OCI-LY3 (cell line): ENCODE measurements at regions not wholly inside any gene's neighbourhood (a gene's known extent, or its start where the extent isn't known, plus 50 kb on each side); places are given as distances from the start of the nearest gene placed in this dataset.

Experiments used
- H2AFZ ChIP-seq: fragments of 200-600, 300-600 bp; shearing (Covaris generic); 2 replicates; pipeline ENCODE4 v1.6.0; 2014; ENCODE audit warnings: antibody characterized with exemption, low read depth, low read length
- H3K27ac ChIP-seq: fragments of 200-600, 300-600 bp; sonication (generic); 2 replicates; pipeline ENCODE4 v1.5.1; 2014; ENCODE audit warnings: mild to moderate bottlenecking, low read length, moderate library complexity, mixed read lengths
- H3K27me3 ChIP-seq: fragments of 200-600, 300-600 bp; sonication (generic); 2 replicates; pipeline ENCODE4 v1.6.1; 2014; ENCODE audit warnings: low read depth, low read length, mixed read lengths
- H3K36me3 ChIP-seq: fragments of 200-600, 300-600 bp; sonication (generic); replicated peaks from 2 replicates; pipeline ENCODE3; 2014; ENCODE audit warnings: low read depth, low read length, mixed read lengths
- H3K4me1 ChIP-seq: fragments of 300-600, 200-600 bp; sonication (generic); 2 replicates; pipeline ENCODE4 v1.6.1; 2014; ENCODE audit warnings: low read length, mixed read lengths
- H3K4me2 ChIP-seq: fragments of 200-600, 300-600 bp; sonication (generic); 2 replicates; pipeline ENCODE4 v1.6.1; 2014; ENCODE audit warnings: low read length, mixed read lengths
- H3K4me3 ChIP-seq: fragments of 300-600, 200-600 bp; sonication (generic); 2 replicates; pipeline ENCODE4 v1.5.1; 2014; ENCODE audit warnings: antibody characterized with exemption, mild to moderate bottlenecking, low read length, moderate library complexity
- H3K79me2 ChIP-seq: fragments of 300-600, 200-600 bp; shearing (Covaris generic); 2 replicates; pipeline ENCODE4 v1.6.1; 2014; ENCODE audit warnings: mild to moderate bottlenecking, low read length, mixed read lengths
- H3K9ac ChIP-seq: fragments of 300-600, 200-600 bp; shearing (Covaris generic); 2 replicates; pipeline ENCODE4 v1.6.0; 2014; ENCODE audit warnings: mild to moderate bottlenecking, low read length, moderate library complexity
- H3K9me3 ChIP-seq: fragments of 200-600, 300-600 bp; shearing (Covaris generic); 2 replicates; pipeline ENCODE4 v1.6.1; 2014; ENCODE audit warnings: low read length, mixed read lengths; ENCODE audit not compliant: insufficient read depth
- H4K20me1 ChIP-seq: fragments of 200-600, 300-600 bp; sonication (generic); 2 replicates; pipeline ENCODE4 v1.6.1; 2016; ENCODE audit warnings: low read length, mixed read lengths; ENCODE audit not compliant: insufficient read depth
- CTCF ChIP-seq: fragments of 200-600, 300-600 bp; sonication (generic); IDR thresholded peaks from 2 replicates; pipeline ENCODE4 v1.5.1; 2014; ENCODE audit warnings: antibody characterized with exemption, low read length, low read depth
- EZH2phosphoT487 ChIP-seq: fragments of 200-600 bp; shearing (Covaris generic); IDR thresholded peaks from 2 replicates; pipeline ENCODE4 v1.6.1; 2018; ENCODE audit warnings: antibody characterized with exemption, mixed run types, low read depth

GRCh38 chr5:174655351-174655750, 69.0 kb upstream of the MSX2 start:
- Histone ChIP-seq H3K27me3 (peaks cover 11% of the 10 kb centered on the region; the same call in 1 of the 2 replicates), H3K36me3 (no peaks in the 10 kb centered on the region), H2AFZ (no peak overlapping the region), H3K9me3 (no peaks in the 10 kb centered on the region), H3K4me1 (no peaks in the 10 kb centered on the region), H3K79me2 (no peaks in the 10 kb centered on the region), H4K20me1 (no peaks in the 10 kb centered on the region), H3K27ac (no peak overlapping the region), H3K4me3 (no peak overlapping the region), H3K9ac (no peak overlapping the region), H3K4me2 (no peak overlapping the region)
- TF ChIP-seq CTCF (no peak), EZH2phosphoT487 (no peak)

DNA sequence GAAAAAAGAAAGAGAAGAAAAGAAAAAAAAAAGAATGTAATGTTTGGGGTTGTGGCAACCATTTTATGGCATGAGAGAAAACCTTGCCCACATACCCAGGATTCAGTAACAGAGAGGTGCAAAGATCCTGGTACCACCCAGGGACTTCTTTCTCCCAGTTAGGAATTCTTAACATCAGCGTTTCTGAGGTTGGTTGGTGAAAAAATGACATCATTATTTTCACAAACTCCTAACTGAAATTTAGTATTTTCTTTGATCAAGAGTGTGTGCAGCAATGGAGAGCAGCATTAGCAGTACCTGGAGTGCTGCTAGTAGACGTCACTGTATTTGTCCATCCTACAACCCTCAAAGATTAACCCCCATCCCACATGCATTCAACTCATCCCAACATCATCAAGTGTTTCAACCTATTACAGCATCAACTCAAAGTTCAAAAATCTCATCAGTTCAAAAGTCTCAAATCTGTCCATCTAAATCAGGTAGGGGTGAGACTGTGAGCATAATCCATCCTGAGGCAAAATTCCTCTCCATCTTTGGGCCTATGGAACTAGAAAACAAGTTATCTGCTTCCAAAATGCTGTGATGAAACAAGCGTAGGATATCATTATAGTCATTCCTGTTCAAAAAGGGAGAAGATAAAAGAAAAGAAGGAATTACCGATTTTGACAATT, 60.1 kb upstream of the MSX2 start:
- Histone ChIP-seq H3K27ac (no peak overlapping the region), H3K4me3 (no peak overlapping the region), H3K9ac (no peak overlapping the region), H3K27me3 (peaks cover 16% of the 10 kb centered on the region; the same call in 1 of the 2 replicates), H3K36me3 (no peaks in the 10 kb centered on the region), H3K9me3 (no peaks in the 10 kb centered on the region), H3K79me2 (no peaks in the 10 kb centered on the region), H4K20me1 (no peaks in the 10 kb centered on the region), H3K4me2 (no peak overlapping the region), H3K4me1 (no peaks in the 10 kb centered on the region), H2AFZ (no peak overlapping the region)
- TF ChIP-seq EZH2phosphoT487 (no peak), CTCF (no peak)

DNA sequence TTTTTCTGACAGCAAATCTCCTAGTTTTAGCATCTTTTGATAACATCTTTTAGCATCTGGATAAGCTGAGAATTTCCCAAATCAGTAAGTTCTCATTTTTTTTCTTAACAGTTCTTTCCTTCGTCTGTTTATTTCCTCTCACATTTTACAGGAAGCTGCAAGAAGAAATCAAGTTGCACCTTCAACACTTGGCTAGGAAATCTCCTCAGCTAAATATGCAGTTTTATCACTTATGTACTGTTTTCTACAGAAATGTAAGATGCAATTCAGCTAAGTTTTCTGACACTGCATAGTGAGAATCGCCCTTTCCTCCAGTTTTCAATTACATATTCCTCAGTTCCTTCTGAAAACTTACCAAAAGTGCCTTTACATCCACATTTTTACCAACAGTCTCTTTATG, 59.0 kb upstream of the MSX2 start:
- Histone ChIP-seq H3K79me2 (no peaks in the 10 kb centered on the region), H3K4me2 (no peak overlapping the region), H2AFZ (no peak overlapping the region), H3K4me1 (no peaks in the 10 kb centered on the region), H3K4me3 (no peak overlapping the region), H4K20me1 (no peaks in the 10 kb centered on the region), H3K9ac (no peak overlapping the region), H3K9me3 (no peaks in the 10 kb centered on the region), H3K27me3 (peaks cover 16% of the 10 kb centered on the region; the same call in 1 of the 2 replicates), H3K36me3 (no peaks in the 10 kb centered on the region), H3K27ac (no peak overlapping the region)
- no peak for TF ChIP-seq EZH2phosphoT487
- TF ChIP-seq CTCF = no peak

- no peaks in the 10 kb centered on the region for H3K4me1 ChIP-seq
- H3K36me3 ChIP-seq = no peaks in the 10 kb centered on the region
- H3K9ac ChIP-seq = no peak overlapping the region
- no peaks in the 10 kb centered on the region for H4K20me1 ChIP-seq
- H3K9me3 ChIP-seq = no peaks in the 10 kb centered on the region
- no peak for TF ChIP-seq CTCF
- H3K79me2 ChIP-seq = no peaks in the 10 kb centered on the region
- peaks cover 14% of the 10 kb centered on the region; the same call in 1 of the 2 replicates for H3K27me3 ChIP-seq
- H2AFZ ChIP-seq = no peak overlapping the region
- no peak overlapping the region for H3K27ac ChIP-seq
- no peak overlapping the region for H3K4me2 ChIP-seq
- H3K4me3 ChIP-seq = no peak overlapping the region
Measured at GRCh38 chr5:174667526-174667925, 56.9 kb upstream of the MSX2 start.
